H9 (cell line): ENCODE measurements at regions not wholly inside any gene's neighbourhood (a gene's known extent, or its start where the extent isn't known, plus 50 kb on each side); places are given as distances from the start of the nearest gene placed in this dataset.

Source experiments
- DNase-seq: peaks from one replicate; pipeline ENCODE4 v3.0.0-alpha.2; 2017
- H2AFZ ChIP-seq: one replicate; pipeline ENCODE4 v1.6.1; 2013; ENCODE audit warnings: mild to moderate bottlenecking, low read length, control low read depth, moderate library complexity
- H2AK5ac ChIP-seq: 2 replicates; pipeline ENCODE4 v1.6.1; 2013; ENCODE audit warnings: low read length, control low read depth, mixed read lengths; ENCODE audit not compliant: insufficient read length
- H2BK120ac ChIP-seq: one replicate; pipeline ENCODE4 v1.6.1; 2013; ENCODE audit warnings: low read depth, mild to moderate bottlenecking, low read length, control low read depth, inconsistent platforms; ENCODE audit not compliant: poor library complexity, severe bottlenecking
- H2BK12ac ChIP-seq: 2 replicates; pipeline ENCODE4 v1.6.1; 2013; ENCODE audit warnings: low read length, control low read depth, mixed read lengths, low read depth; ENCODE audit not compliant: insufficient read length
- H2BK15ac ChIP-seq: 2 replicates; pipeline ENCODE4 v1.6.1; 2013; ENCODE audit warnings: low read depth, low read length, control low read depth
- H2BK20ac ChIP-seq: one replicate; pipeline ENCODE4 v1.6.1; 2013; ENCODE audit warnings: low read depth, mild to moderate bottlenecking, low read length, control low read depth, inconsistent platforms; ENCODE audit not compliant: poor library complexity, severe bottlenecking
- H2BK5ac ChIP-seq: 2 replicates; pipeline ENCODE4 v1.6.1; 2013; ENCODE audit warnings: low read length, control low read depth, mixed read lengths; ENCODE audit not compliant: insufficient read length
- H3K14ac ChIP-seq: 2 replicates; pipeline ENCODE4 v1.6.1; 2013; ENCODE audit warnings: low read length, control low read depth; ENCODE audit not compliant: insufficient read depth
- H3K18ac ChIP-seq: 2 replicates; pipeline ENCODE4 v1.6.1; 2013; ENCODE audit warnings: low read depth, mild to moderate bottlenecking, mixed read lengths, low read length, control low read depth; ENCODE audit not compliant: insufficient read length
- H3K23ac ChIP-seq: 2 replicates; pipeline ENCODE4 v1.6.1; 2013; ENCODE audit warnings: low read length, control low read depth, mixed read lengths, low read depth; ENCODE audit not compliant: insufficient read length
- H3K23me2 ChIP-seq: 2 replicates; pipeline ENCODE4 v1.6.1; 2013; ENCODE audit warnings: low read depth, mild to moderate bottlenecking, mixed read lengths, low read length, control low read depth; ENCODE audit not compliant: insufficient read length, poor library complexity, severe bottlenecking
- H3K27ac ChIP-seq: 2 replicates; pipeline ENCODE4 v1.5.1; 2013; ENCODE audit warnings: low read length, control low read depth, mixed read lengths, low read depth; ENCODE audit not compliant: insufficient read length
- H3K27me3 ChIP-seq: 2 replicates; pipeline ENCODE4 v1.6.1; 2013; ENCODE audit warnings: low read length, control low read depth, inconsistent platforms; ENCODE audit not compliant: insufficient read depth
- H3K4ac ChIP-seq: 2 replicates; pipeline ENCODE4 v1.6.1; 2013; ENCODE audit warnings: low read depth, mild to moderate bottlenecking, control low read depth, inconsistent platforms, low read length, moderate library complexity
- H3K4me1 ChIP-seq: 2 replicates; pipeline ENCODE4 v1.6.1; 2013; ENCODE audit warnings: low read length, control low read depth, inconsistent platforms; ENCODE audit not compliant: insufficient read depth
- H3K4me2 ChIP-seq: 2 replicates; pipeline ENCODE4 v1.6.1; 2013; ENCODE audit warnings: low read length, control low read depth, mixed read lengths; ENCODE audit not compliant: insufficient read length, insufficient read depth
- H3K56ac ChIP-seq: 2 replicates; pipeline ENCODE4 v1.6.1; 2013; ENCODE audit warnings: low read depth, mild to moderate bottlenecking, mixed read lengths, low read length, control low read depth; ENCODE audit not compliant: insufficient read length
- H3K79me1 ChIP-seq: 2 replicates; pipeline ENCODE4 v1.6.1; 2013; ENCODE audit warnings: low read depth, mild to moderate bottlenecking, moderate library complexity, low read length, control low read depth, inconsistent platforms; ENCODE audit not compliant: insufficient read depth, poor library complexity, severe bottlenecking
- H3K79me2 ChIP-seq: 2 replicates; pipeline ENCODE4 v1.6.1; 2013; ENCODE audit warnings: low read length, control low read depth, inconsistent platforms; ENCODE audit not compliant: insufficient read depth
- H3K9ac ChIP-seq: 2 replicates; pipeline ENCODE4 v1.6.1; 2013; ENCODE audit warnings: low read length, control low read depth, mixed read lengths; ENCODE audit not compliant: insufficient read length; ENCODE audit errors: extremely low read depth
- H3K9me3 ChIP-seq: one replicate; pipeline ENCODE4 v1.6.1; 2013; ENCODE audit warnings: low read depth, low read length, inconsistent platforms; ENCODE audit not compliant: control insufficient read depth
- H3T11ph ChIP-seq: one replicate; pipeline ENCODE4 v1.6.1; 2013; ENCODE audit warnings: mild to moderate bottlenecking, low read length, control low read depth, inconsistent platforms
- H4K20me1 ChIP-seq: one replicate; pipeline ENCODE4 v1.6.1; 2013; ENCODE audit not compliant: control insufficient read depth, insufficient read length, insufficient read depth
- H4K5ac ChIP-seq: 2 replicates; pipeline ENCODE4 v1.6.1; 2013; ENCODE audit warnings: low read depth, mild to moderate bottlenecking, mixed read lengths, low read length, control low read depth; ENCODE audit not compliant: insufficient read length
- H4K8ac ChIP-seq: replicated peaks from 2 replicates; pipeline ENCODE4 v1.6.1; 2013; ENCODE audit warnings: low read length, control low read depth, mixed read lengths, low read depth; ENCODE audit not compliant: insufficient read length
- H4K91ac ChIP-seq: 2 replicates; pipeline ENCODE4 v1.6.1; 2013; ENCODE audit warnings: low read depth, mild to moderate bottlenecking, moderate library complexity, mixed read lengths, low read length, control low read depth; ENCODE audit not compliant: insufficient read length
- H3K27ac Mint-ChIP-seq, 3 experiments: 2 replicates in 2 of 3; 3 replicates in 1 of 3; pipeline ENCODE4 v1.8.0; 2020 to 2021; ENCODE audit warnings: mixed read lengths in 3 of 3, mild to moderate bottlenecking in 1 of 3, moderate library complexity in 1 of 3
- H3K27me3 Mint-ChIP-seq: 2 replicates; pipeline ENCODE4 v1.8.0; 2021; ENCODE audit warnings: low read depth, mild to moderate bottlenecking, moderate library complexity, mixed read lengths
- H3K36me3 Mint-ChIP-seq, 3 experiments: 2 replicates in 2 of 3; 3 replicates in 1 of 3; pipeline ENCODE4 v1.8.0; 2020 to 2021; ENCODE audit warnings: low read depth in 3 of 3, mixed read lengths in 3 of 3; ENCODE audit not compliant: insufficient read depth in 1 of 3
- H3K4me1 Mint-ChIP-seq, 2 experiments: 2 replicates each; pipeline ENCODE4 v1.8.0; 2020; ENCODE audit warnings: mixed read lengths in 2 of 2
- H3K4me3 Mint-ChIP-seq, 2 experiments: 2 replicates in 1 of 2; 3 replicates in 1 of 2; pipeline ENCODE4 v1.8.0; 2020 to 2021; ENCODE audit warnings: mild to moderate bottlenecking in 2 of 2, mixed read lengths in 2 of 2, moderate library complexity in 1 of 2
- H3K9me3 Mint-ChIP-seq, 2 experiments: 2 replicates in 1 of 2; 3 replicates in 1 of 2; pipeline ENCODE4 v1.8.0; 2020; ENCODE audit warnings: mild to moderate bottlenecking in 2 of 2, mixed read lengths in 2 of 2, moderate library complexity in 1 of 2
- WGBS: extraction: QIAGEN DNeasy Blood & Tissue Kit; methylation state at CpG from one replicate; pipeline ENCODE4 v1.1.7; 2013; ENCODE audit warnings: missing lambda C conversion rate, low lambda C conversion rate, mixed read lengths; ENCODE audit not compliant: insufficient read length; ENCODE audit errors: extremely low coverage; 5-methylcytosine and 5-hydroxymethylcytosine counted together
- TF ChIP-seq, protein P1 (sequence below): fragments of 200-600 bp; sonication (generic); conservative IDR thresholded peaks from 3 replicates; pipeline ENCODE4 v1.8.0; 2021; ENCODE audit warnings: antibody characterized with exemption, mild to moderate bottlenecking

DNA sequence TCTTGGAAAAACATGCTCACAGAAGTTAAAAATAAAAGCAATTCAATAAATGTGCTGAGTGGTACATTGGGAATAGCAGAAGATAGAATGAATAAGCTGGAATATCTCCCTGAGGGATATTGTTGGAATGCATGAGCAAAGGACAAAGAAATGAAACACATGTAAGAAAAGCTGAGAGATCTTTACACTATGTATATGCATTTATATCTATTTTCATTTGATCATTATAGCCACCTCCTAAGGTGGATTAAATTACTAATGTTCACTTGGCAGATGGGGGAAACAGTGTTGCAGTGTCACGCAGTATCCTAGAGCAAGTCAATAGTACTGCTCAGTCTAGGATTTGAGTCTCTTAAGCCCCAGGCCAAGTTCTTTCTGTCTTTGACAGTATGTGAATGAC, 542.0 kb upstream of the MARCKS start:
- H3K4ac ChIP-seq: no peak overlapping the region
- no peak overlapping the region for H3K18ac ChIP-seq
- H3K9ac ChIP-seq: no peak overlapping the region
- H3K4me2 ChIP-seq: no peak overlapping the region
- no peak overlapping the region for H3K23ac ChIP-seq
- no peaks in the 10 kb centered on the region for H3K9me3 Mint-ChIP-seq
- DNase-seq: no peak
- no peak overlapping the region for H3K27ac Mint-ChIP-seq
- H3K23me2 ChIP-seq: no peaks in the 10 kb centered on the region
- no peaks in the 10 kb centered on the region for H3K79me2 ChIP-seq
- no CpG with 5 or more reads among the region's 1 CpG for WGBS
- H3K27ac ChIP-seq: no peak overlapping the region
- H4K91ac ChIP-seq: no peak overlapping the region
- no peak overlapping the region for H2AK5ac ChIP-seq
- H2BK15ac ChIP-seq: no peak overlapping the region
- H2AFZ ChIP-seq: no peak overlapping the region
- TF ChIP-seq, protein P1, sequence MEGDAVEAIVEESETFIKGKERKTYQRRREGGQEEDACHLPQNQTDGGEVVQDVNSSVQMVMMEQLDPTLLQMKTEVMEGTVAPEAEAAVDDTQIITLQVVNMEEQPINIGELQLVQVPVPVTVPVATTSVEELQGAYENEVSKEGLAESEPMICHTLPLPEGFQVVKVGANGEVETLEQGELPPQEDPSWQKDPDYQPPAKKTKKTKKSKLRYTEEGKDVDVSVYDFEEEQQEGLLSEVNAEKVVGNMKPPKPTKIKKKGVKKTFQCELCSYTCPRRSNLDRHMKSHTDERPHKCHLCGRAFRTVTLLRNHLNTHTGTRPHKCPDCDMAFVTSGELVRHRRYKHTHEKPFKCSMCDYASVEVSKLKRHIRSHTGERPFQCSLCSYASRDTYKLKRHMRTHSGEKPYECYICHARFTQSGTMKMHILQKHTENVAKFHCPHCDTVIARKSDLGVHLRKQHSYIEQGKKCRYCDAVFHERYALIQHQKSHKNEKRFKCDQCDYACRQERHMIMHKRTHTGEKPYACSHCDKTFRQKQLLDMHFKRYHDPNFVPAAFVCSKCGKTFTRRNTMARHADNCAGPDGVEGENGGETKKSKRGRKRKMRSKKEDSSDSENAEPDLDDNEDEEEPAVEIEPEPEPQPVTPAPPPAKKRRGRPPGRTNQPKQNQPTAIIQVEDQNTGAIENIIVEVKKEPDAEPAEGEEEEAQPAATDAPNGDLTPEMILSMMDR: no peak
- no peak overlapping the region for H4K5ac ChIP-seq
- H3K56ac ChIP-seq: no peak overlapping the region
- H4K20me1 ChIP-seq: no peaks in the 10 kb centered on the region
- no peak overlapping the region for H2BK20ac ChIP-seq
- no peak overlapping the region for H4K8ac ChIP-seq
- H3K4me3 Mint-ChIP-seq: no peak overlapping the region
- no peaks in the 10 kb centered on the region for H3K27me3 ChIP-seq
- no peaks in the 10 kb centered on the region for H3K4me1 Mint-ChIP-seq
- H2BK120ac ChIP-seq: no peak overlapping the region
- no peaks in the 10 kb centered on the region for H3K4me1 ChIP-seq
- H2BK5ac ChIP-seq: no peak overlapping the region
- H3K27me3 Mint-ChIP-seq: no peaks in the 10 kb centered on the region
- no peak overlapping the region for H2BK12ac ChIP-seq
- H3K14ac ChIP-seq: no peak overlapping the region
- no peaks in the 10 kb centered on the region for H3K9me3 ChIP-seq
- H3K79me1 ChIP-seq: no peaks in the 10 kb centered on the region
- no peaks in the 10 kb centered on the region for H3K36me3 Mint-ChIP-seq
- no peak overlapping the region for H3T11ph ChIP-seq
